ENCODE measurements at regions not wholly inside any gene's neighbourhood (a gene's known extent, or its start where the extent isn't known, plus 50 kb on each side); places are given as distances from the start of the nearest gene placed in this dataset.
"Not testable (repeated sequence)": the region's sequence is repeated elsewhere in the genome, so short reads cannot be mapped to it uniquely, and the experiment has no call there.

DNA sequence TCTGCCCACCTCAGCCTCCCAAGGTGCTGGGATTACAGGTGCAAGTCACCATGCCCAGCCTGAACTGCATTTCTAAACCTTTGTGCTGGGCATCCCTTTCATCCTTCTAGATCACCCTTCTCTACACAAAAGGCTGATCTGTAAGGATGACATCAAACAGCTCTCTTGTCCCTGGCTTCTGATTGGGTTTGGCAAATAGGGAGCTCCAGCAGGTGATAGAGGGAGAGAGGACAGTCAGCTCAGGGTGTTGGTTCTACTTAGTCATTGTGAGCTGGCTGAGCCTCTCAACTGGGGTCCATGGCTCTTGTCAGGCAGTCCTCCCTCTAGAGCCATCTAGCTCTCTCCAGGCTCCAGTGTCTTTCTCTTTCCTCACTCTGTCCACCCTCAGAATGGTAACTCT, 237.6 kb upstream of the JARID2 start:
- DNase-seq, result no peak

DNA sequence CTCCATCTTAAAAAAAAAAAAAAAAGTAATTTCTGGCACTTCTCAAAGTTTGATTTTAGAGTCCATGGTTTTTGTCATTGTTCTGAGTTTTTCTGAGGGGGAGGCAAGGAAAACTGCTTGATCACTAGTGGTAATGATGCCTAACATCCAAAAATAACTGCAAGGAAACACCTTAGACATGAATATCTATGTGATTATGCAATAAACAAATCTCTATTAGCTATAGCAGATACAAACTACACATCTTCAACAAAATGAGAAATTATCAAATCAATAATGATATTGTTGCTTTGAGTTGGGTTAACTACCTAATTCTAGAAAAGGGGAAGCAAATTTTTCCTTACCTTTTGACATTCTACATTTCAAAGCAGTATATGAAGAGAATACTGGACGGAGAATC, 230.9 kb upstream of the JARID2 start:
- no peak for DNase-seq

DNA sequence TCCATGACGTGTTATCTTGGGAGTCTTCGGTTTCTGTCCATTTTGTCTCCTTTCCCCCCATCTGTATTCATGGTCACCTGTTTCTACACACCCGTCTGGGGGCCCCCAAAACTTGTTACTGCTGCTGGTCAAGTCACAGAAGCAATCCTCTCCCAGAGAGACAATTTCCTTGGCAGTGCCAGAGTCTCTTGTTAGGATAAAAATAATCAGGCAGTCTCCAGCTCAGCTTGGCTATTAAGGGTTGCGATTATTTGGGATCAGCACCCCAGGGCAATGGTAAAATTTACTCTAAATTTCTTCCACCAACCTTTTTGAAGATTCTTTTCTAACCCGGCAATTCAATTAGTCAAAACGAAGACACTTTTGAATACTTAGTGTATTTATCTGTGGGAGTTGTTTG, 229.1 kb upstream of the JARID2 start:
- DNase-seq, result no peak

DNA sequence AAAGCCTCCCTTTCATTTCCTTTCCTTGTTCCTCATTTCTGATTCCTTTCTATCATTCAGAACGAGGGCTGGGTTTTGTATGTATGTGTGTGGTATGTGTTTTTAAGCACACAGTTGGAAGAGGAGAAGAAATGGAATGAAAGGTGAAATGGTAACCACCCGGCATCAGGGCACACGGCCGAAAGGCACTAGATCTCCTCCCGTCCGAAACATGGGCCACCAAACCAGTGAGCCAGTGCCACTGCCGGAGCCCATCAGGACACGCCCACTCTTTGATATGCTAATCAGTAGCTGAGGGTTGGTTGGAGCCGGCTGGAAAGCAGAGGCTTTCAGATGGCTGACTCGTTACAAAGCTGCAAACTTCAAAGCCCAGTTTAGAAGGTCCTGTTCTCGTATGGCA, 228.6 kb upstream of the JARID2 start:
- DNase-seq, result no peak

DNA sequence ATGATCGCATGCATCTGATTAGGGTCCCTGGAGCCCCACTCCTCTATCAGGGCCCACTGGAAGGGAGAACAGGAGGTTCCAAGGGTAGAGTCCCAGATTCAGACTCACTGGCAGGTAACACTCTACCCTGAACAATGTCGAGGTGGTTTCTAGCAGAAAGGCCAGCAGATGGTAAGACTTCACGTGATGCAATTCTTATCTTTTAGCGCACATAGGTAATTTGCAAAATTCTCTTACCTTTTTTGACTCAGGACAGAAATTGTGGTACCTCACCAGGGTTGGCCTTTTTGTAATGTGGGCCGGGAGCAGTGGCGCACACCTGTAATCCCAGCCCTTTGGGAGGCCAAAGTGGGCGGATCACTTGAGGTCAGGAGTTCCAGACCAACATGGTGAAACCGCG, 228.1 kb upstream of the JARID2 start:
- DNase-seq, result no peak

DNA sequence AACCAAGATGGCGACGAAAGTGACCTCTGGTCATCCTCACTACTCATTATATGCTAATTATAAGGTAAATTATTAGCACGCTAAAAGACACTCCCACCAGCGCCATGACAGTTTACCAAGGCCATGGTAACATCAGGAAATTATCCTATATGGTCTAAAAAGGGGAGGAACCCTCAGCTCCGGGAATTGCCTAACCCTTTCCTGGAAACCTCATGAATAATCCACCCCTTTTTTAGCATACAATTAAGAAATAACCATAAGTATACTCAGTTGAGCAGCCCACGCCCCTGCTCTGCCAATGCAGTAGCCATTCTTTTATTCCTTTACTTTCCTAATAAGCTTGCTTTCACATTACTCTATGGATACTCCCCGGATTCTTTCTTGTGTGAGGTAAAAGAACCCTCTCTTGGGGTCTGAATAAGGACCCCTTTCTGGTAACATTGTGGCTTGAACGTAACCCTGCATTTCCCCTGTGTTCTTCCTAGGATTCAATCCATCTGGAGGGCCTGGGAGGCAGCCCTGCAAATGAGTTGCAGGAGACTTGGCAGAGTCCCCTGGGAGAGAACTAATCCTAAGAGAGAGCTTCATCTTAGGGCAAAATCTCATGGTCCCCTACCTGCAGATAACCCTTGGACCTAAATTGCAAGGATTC, 225.6 kb upstream of the JARID2 start:
- DNase-seq, result no peak

DNA sequence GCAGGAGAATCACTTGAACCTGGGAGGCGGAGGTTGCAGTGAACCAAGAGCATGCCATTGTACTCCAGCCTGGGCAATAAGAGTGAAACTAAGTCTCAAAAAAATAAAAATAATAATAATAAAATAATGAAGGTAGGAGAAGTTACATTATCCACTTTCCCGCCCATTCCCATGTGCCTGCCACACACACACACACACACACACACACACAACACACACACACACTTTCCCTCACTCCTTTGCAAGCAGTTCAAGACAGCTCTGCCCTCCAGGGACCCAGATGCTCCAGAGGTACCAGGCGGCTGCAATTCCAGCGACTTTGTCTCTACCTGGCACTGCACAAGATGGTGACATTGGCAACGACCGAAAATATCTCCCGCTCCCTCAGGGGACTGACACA, 224.8 kb upstream of the JARID2 start:
- no peak for DNase-seq

DNA sequence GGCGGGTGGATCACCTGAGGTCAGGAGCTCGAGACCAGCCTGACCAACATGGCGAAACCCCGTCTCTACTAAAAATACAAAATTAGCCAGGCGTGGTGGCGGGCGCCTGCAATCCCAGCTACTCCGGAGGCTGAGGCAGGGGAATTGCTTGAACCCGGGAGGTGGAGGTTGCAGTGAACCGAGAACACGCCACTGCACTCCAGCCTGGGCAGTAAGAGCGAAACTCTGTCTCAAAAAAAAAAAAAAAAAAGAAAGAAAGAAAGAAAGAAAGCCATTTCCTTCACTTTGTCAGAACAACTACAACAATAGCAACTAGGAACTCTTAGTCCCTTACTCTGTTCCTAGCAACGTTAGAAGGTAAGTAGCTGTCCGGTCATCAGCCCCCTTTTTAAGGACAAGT, 222.9 kb upstream of the JARID2 start:
- DNase-seq, result not testable (repeated sequence)

DNA sequence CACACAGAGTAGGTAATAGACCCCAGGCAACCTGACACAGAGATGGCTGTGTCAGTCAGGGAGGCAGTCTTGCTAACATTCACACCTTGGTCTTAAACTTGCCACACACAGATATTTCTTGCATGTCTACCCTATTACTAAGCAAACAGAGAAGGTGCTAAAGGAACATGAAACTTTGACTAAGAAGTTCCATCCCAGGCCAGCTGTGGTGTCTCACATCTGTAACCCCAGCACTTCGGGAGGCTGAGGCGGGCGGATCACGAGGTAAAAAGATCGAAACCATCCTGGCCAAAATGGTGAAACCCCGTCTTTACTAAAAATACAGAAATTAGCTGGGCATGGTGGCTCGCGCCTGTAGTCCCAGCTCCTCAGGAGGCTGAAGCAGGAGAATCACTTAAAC, 222.4 kb upstream of the JARID2 start:
- DNase-seq, result no peak

DNA sequence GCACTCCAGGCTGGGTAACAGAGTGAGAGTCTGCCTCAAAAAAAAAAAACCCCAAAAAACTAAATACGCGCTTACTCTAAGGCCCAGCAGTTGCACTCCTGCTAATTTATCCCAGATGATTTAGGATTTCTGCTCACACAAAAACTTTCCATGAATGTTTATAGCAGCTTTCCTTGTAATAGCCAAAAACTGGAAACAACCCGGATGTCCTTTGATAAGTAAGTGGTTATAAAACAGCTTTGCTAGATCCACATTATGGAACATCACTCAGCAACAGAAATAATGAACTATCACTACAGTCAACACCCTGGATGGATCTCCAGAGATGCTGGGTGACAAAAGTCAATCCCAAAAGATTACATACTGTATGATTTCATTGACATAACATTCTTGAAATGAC, 220.4 kb upstream of the JARID2 start:
- no peak for DNase-seq

DNA sequence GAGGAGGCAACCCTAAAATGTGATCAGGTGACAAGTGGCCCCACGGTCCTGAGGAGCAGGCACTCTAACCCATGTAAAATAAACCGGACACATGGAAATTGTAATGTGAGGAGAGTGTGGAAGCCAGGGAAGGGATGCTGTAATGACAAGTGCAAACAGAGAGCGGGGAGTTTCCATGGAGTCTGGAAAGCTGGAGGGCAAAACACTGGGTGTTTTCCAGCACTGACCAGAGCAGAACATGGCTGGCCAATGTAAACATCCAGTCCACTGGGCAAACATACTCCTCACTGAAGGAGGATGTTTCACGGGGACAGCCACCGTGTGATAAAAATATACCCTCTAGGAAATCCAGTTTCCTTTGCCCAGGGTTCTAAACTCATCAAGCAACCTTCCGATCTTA, 219.0 kb upstream of the JARID2 start:
- DNase-seq, result peak; percentile 99

DNA sequence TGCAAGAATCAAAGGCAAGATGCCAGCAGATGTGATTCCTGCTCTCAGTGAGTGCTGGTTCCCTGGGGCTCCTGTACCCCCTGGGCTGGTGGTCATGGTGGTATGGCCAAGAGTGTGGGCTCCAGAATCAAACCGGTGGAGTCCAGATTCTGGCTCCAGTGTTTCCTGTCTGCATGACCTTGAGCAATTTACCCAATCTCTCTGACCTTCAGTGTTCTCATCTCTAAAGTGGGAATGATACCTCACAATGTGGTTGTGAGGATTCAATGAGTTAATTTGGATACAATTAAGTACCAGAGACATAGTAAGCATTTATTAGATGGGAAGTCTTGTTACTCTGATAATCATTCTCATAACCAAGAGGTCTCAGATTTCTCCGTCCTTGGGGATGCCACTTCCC, 218.4 kb upstream of the JARID2 start:
- DNase-seq, result no peak

DNA sequence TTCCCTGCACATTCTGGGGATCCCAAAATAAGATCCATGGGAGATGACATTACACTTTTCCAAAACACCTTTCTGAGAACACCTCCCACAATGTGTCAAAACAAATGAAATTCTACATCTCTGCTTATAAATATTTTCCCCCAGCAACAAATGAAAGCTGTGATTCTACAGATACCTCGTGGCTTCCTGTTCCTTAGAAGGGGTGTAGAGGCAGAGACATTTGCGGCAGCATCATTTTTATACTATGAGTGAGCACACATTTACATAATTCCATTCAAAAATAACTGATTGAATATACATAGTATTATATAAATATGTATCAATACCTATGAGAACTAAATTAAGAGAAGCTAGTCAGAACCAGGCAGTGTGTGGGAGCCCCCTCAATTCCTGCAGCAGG, 213.9 kb upstream of the JARID2 start:
- no peak for DNase-seq

DNA sequence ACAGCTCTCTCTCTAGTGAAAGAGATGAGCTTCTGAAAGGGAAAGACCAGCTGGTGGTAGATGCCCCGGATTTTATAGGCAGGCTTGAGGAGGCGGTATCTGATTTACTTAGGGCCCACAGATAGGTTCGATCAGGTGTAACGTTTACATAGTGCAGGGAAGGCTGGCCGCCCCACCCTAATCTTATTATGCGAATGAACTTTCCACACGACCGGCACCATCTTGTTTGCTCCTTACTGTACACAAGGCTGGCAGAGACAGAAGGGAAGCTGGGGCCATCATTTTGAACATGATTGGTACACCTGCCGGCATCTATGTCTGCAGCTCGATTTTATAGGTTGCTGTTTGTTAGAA, 212.0 kb upstream of the JARID2 start:
- DNase-seq, result no peak

DNA sequence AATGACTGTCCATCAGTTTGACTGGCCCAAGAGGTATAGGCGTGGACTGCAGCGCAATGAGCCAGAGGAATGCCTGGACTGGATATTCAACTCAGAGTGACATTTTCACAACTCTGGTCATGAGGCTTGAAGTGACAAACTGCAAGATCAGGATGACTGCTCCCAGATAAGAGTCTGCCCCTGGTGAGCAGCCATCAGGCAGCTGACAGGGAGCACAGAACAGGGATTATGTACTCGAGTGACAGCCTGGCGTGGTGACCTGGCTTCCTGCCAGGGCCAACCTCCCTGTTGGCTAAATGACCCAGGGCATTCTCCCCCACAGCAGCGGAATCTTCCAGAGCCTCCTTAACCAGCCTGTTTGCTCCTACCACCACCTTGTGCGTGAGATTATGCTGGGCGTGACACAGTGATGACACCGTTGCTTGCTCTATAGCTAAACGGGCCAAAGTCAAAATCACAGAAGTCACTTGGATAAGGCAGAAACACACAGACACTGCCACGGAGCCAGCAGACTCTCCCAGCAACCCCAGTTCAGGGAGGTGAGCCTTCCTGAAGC, 209.1 kb upstream of the JARID2 start:
- peak; percentile 83 for DNase-seq

DNA sequence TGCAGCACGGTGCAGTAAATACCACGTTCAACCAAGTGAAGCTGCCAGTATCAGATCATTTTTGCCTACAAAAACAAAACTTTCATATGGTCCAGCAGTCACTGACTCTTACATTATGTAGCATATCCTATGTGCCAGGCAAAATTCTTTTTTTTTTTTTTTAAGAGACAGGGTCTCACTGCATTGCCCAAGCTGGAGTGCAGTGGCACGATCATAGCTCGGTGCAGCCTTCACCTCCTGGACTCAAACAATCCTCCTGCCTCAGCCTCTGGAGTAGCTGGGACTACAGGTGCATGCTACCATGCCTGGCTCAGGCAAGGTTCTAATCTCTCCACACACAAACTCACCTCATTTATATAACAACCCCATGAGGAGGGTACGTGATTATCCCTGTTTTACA, 208.6 kb upstream of the JARID2 start:
- no peak for DNase-seq

DNA sequence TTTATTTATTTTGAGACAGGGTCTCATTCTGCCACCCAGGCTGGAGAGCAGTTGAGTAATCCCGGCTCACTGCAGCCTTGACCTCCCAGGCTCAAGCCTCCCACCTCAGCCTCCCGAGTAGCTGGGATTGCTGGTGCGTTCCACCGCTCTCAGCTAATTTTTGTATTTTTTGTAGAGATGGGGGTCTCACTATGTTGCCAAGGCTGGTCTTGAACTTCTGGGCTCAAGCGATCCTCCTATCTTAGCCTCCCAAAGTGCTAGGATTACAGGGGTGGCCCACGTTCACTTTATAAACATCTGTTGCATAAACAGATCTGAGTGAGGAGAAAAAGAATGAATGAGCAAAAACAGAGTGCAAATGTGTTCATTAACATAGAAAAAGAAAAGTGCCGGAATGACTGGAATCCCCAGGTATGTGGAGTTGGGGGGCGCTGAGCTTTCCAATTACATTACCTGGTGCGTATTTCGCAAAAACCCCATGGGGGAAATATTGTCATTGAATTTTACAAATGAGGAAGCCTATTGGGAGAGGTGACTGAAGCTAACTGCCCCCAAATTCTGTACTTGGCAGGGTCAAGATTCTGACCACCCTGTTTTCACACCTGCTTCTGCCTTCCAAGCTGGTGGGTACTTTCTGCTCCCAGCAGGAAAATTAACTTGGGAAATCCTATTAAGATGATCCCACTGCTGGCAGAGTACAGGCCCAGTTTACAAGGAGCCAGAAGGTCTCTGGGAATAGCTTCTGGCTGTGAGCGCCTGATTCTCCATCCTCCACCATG, 207.7 kb upstream of the JARID2 start:
- no peak for DNase-seq

DNA sequence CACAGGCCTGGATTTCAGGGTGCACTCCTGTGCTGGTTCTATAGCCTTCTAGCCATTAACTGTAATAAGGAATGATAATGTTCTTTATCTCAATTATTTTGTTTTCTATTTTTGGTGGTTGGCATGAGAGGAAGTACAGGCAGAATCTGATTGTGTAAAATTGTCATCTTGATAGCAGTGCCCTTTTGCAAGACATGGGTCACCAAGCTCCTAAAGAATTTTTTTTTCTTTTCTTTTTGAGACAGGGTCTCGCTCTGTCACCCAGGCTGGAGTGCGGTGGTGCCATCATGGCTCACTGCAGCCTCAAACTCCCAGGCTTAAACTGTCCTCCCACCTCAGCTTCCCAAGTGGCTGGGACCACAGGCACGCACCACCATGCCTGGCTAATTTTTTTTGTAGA, 206.7 kb upstream of the JARID2 start:
- DNase-seq, result no peak

DNA sequence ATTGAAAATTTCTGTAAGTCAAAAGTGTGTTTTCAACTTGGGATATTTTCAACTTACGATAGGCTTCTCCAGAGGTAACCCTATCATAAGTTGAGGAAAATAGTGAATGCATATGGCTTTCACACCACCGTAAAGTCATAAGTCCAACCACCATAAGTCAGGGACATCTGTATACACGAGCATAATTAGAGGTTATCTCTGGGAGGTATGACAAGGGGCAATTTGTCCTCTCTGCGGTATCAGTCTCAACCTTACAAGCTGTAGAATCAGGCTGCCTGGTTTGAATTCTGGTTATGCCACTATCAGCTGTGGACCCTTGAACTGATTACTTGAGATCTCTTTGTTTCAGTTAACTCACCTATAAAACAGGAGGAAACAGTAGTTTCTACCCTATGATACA, 202.9 kb upstream of the JARID2 start:
- DNase-seq, result no peak

DNA sequence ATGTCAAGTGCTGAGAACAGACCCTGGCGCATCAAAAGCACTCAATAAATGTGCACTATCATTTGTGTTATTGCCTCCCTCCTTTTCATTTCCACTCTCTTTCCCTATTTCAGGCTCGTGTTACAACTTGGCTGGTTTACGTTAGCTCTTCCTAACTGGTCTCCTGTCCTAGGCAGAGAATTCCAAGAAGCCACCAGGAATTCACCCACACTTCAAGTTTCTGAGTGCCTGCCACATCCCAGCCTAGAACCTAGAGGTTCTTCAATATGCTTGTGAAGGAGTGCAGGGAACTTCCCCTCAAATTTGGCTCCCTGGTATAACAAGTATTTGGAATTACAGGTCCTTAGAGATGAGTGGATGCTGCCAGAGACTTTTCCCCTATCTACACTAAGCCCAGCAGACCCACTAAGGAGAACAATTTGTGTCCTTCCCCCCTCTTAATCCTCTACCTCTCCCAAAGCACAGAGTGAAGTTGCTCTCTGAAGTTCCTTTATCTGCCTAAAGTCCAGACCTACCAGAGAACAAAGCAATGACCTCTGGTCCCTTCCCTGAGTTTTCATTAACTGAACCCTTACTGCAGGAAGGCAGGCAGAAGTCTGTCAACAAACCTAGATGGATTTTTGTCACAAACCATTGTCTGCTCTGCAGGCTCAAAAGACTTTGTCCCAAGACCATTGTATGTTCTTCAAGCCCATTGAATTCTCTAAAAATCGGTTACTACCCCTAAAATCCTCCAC, 201.6 kb upstream of the JARID2 start:
- no peak for DNase-seq

DNA sequence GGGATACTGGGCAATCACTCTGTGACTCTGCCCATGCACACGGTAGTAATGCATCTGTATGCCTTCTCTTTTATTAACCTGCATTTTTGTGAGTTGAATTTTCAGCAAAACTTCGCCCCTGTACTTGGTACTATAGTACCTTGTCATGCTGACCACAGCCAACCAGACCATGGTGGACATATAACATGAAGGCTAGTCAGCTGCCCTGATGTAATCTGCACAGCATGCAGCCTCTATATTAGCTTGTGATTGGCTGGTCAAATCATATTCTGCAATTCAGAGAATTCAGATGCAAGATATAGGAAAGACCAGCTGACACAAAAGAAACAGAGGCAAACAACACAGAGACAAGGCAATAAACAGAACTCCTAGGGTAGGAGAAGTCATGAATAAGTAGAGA, 200.9 kb upstream of the JARID2 start:
- DNase-seq, result no peak

DNA sequence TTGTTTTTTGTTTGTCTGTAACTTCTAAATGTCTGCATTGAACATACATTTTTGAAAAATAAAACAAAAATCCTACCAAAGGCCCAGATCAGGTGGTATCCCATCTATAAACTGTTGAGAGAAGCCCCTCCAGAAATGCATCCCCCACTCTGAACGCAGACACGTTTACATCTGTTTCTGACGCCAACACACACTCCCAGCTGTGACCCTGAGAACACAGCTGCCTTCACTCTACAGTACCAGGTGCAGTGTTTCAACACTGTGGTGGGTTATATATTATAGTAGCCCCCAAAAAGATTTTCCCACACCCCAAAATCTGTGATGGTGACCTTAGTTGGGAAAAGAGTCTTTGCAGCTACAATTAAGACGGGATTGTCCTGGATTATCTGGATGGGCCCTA, 199.1 kb upstream of the JARID2 start:
- DNase-seq, result no peak

DNA sequence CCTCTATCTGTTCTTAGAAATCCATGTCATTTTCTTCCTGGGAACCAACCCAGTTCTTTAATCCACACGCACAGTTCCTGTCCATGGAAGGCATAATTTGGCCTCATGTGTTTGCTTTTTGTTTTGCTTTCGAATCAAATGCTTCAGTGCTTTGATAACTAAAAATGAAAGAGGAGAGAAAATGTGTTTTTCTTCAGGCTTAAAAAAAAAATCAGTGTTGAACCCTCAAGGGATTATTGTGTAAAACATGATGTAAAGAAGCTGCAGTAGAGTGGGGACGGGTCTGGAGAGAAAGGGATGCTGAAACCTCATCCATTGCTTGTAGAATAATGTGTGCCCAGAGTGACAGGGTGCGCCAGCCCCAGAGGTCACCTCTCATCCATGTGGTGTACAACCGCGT, 197.5 kb upstream of the JARID2 start:
- no peak for DNase-seq
